22Rv1 (cell line): ENCODE measurements at regions not wholly inside any gene's neighbourhood (a gene's known extent, or its start where the extent isn't known, plus 50 kb on each side); places are given as distances from the start of the nearest gene placed in this dataset.

ENCODE experiments used
- H3K27ac ChIP-seq: fragments of 450-650 bp; 2 replicates; pipeline ENCODE4 v1.5.1; 2017
- ZFX ChIP-seq: fragments of 450-650 bp; IDR thresholded peaks from 2 replicates; pipeline ENCODE4 v1.6.1; 2017; ENCODE audit warnings: antibody characterized with exemption, borderline replicate concordance
- TF ChIP-seq, protein P1 (sequence below): fragments of 450-650 bp; IDR thresholded peaks from 2 replicates; pipeline ENCODE4 v1.5.1; 2017; ENCODE audit warnings: mild to moderate bottlenecking

DNA sequence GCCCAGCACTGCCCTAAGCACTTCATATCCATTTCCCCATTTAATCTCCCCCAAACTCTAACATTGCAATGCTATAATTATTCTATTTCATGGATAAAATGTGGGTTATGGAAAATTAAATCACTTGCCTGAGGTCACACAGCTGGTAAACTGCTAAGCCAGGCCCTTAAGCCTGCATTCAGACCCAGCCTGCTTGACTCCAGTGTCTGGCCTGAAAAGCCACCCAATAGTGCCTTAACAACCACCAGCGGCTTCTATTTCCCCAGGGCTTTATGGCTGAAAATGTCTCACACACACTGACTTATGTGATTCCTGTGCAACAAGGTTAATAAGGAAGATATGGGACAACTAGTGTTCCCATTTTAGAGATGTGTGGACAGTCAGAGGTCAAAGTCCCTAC lies 178.5 kb upstream of the SNX19 start:
- no peak for TF ChIP-seq ZFX
- TF ChIP-seq, protein P1, sequence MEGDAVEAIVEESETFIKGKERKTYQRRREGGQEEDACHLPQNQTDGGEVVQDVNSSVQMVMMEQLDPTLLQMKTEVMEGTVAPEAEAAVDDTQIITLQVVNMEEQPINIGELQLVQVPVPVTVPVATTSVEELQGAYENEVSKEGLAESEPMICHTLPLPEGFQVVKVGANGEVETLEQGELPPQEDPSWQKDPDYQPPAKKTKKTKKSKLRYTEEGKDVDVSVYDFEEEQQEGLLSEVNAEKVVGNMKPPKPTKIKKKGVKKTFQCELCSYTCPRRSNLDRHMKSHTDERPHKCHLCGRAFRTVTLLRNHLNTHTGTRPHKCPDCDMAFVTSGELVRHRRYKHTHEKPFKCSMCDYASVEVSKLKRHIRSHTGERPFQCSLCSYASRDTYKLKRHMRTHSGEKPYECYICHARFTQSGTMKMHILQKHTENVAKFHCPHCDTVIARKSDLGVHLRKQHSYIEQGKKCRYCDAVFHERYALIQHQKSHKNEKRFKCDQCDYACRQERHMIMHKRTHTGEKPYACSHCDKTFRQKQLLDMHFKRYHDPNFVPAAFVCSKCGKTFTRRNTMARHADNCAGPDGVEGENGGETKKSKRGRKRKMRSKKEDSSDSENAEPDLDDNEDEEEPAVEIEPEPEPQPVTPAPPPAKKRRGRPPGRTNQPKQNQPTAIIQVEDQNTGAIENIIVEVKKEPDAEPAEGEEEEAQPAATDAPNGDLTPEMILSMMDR = no peak
- no peak overlapping the region for H3K27ac ChIP-seq

DNA sequence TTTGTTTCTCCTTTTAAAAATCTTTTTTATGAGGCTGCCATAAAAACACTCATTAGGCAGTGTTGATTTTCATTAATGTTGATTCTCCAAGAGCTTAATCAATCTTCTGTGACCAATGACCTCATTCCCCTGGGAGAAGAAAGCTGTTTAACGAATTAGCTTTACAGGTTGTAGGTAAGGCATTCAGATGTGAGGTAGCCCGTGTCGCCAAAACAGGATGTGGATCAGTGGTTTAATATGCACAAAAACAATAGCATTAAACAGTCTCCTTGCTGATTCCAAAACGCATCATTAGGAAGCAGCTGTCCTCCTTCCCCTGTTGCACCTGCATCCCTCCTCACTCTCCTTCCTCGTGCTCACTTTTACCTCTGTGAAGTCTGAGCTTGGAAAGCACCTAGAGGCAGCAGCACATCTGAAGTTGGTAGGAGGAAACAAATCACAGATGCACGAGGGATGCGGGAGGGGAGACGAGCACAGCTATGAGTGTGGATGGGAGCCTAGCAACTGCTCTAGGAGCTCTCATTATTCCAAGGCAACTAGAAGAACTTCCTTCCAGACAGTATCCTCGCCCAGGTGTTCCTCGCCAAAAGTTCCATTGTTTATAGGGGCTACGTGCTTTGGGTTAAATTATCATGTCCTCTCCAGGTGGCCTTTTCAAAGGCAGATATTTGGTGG lies 179.4 kb upstream of the SNX19 start:
- no peak for TF ChIP-seq ZFX
- TF ChIP-seq, protein P1 = no peak
- no peak overlapping the region for H3K27ac ChIP-seq

DNA sequence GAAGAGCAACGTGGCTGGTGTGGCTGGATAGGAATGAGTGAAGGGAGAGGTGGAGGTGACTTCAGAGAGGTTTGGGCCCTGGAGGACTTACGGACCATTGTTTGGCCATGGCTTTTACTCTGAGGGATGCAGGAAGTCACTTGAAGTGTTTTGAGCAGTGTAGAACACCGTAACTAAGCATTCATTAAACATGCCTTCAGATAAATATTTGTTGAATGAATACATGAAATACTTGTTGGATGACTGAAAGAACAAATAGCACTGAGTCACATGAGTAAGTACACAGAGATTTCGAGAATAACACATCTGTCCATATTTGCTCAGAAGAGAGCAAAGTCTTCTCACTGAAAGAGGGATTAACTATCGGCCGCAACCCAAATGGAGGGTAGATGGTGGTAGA lies 182.7 kb upstream of the SNX19 start:
- no peak overlapping the region for H3K27ac ChIP-seq
- TF ChIP-seq, protein P1 = no peak
- no peak for TF ChIP-seq ZFX

DNA sequence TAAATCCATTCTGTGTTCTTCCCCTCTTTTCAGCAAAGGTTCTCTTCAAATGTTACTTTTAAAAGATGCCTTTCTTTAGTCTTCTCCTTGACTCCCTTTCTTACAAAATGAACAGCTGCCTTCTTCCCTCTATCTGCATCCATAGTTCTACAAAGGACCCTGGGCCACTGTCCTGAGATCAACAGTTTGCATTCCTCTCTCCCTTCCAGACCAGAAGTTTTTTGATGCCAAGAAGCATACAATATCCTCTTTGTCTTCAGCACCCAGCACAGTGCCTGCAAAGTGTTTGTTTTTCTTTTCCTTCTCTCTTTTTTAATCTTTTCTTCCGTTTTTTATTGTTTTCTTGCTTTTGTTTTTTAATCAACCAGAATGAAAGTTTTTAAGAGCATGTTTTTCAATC lies 183.5 kb upstream of the SNX19 start:
- no peak for TF ChIP-seq ZFX
- TF ChIP-seq, protein P1 = no peak
- no peak overlapping the region for H3K27ac ChIP-seq

DNA sequence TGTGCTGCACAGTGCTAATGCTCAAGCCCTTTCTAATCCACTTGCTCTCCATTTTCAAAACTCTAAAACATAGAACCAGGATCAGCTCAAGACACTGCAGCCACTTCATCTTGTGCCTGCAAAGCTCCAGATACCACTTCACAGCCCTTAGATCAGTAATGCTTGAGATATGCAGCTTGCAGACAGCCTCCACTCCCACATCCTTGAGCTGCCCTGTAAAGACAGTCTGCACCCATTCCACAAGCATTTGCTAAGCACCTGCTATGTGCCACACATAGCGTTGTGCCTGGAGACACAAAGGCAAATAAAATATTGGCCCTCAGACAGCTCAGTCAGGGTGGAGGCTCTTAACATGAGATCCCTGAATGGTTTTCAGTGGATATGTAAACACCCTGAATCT lies 192.5 kb upstream of the SNX19 start:
- H3K27ac ChIP-seq = no peak overlapping the region

DNA sequence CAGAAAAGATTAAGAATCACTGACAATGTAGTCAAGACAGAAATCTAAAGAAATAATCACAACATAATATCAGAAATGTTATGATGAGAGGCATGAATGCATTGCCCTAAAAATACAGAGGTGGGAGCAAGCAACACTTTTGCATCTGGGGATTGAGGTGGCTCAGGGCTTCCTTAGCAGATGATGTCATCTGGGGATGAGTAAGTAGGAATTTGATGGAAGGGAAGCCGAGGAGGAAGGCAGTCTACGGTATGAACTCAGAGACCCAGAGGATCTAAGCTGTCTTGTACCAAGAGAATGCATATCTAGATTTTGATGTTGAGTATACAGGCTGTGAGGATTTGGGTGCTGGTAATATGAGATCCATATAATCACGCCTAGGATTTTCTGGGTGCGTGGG lies 193.0 kb upstream of the SNX19 start:
- no peak overlapping the region for H3K27ac ChIP-seq
- no peak for TF ChIP-seq ZFX
- TF ChIP-seq, protein P1 = no peak

More for the DNA sequence above, 192.5 kb upstream of the SNX19 start:
- TF ChIP-seq, protein P1 = no peak
- TF ChIP-seq ZFX = no peak

DNA sequence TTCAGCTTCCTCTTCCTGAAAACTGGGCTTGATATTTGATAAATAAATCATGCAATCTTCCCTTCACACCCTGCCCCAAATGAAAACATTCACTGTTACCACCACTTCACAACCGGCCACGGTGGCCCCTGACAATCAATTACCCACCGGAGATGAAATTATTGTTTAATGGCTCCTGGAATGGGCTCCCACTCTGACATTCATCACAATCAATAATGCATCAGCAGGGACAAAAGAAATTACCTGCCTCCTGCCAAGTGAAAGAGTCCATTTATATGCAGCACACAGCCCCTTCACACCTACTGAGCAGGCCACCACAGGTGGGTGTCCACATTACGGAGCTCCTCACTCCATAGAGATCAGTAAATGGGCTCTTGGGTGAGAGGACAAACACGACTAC lies 193.5 kb upstream of the SNX19 start:
- no peak overlapping the region for H3K27ac ChIP-seq
- TF ChIP-seq ZFX = no peak
- TF ChIP-seq, protein P1 = no peak
